ENCODE measurements at regions not wholly inside any gene's neighbourhood (a gene's known extent, or its start where the extent isn't known, plus 50 kb on each side); places are given as distances from the start of the nearest gene placed in this dataset.

- no peak overlapping the region for H3K27ac ChIP-seq (ENCODE audit: low read length in 2 of 2)
- H3K4me3 ChIP-seq (ENCODE audit: control extremely low read depth in 1 of 5, extremely low read depth in 1 of 5, insufficient read depth in 1 of 5, low read depth in 2 of 5, low read length in 4 of 5), result no peak overlapping the region
- WGBS (ENCODE audit: insufficient coverage), result 86% methylated on average over 2 of the region's 2 CpGs
- intact Hi-C loops (cut with micrococcal nuclease), result no loop called here
- no peak overlapping the region for H3K9ac ChIP-seq (ENCODE audit: low read length)
- no peaks in the 10 kb centered on the region for H3K9me3 ChIP-seq (ENCODE audit: control extremely low read depth in 1 of 3, control insufficient read depth in 2 of 3, insufficient read depth in 1 of 3, low read length in 2 of 3)
- H3K4me2 ChIP-seq (replicated peaks; ENCODE audit: low read depth, low read length, poor library complexity, severe bottlenecking), result no peak overlapping the region
- no peaks in the 10 kb centered on the region for H3K4me1 ChIP-seq (ENCODE audit: control insufficient read depth in 2 of 2, insufficient read depth in 2 of 2, low read length in 2 of 2)
- TF ChIP-seq EZH2 (IDR thresholded peaks at IDR 0.05; ENCODE audit: borderline replicate concordance, insufficient read depth, low read depth, low read length, poor library complexity, severe bottlenecking), result no peak
- no peak for TF ChIP-seq CTCF (IDR thresholded peaks at IDR 0.05)
- H2AFZ ChIP-seq (ENCODE audit: insufficient read depth, low read depth, low read length, poor library complexity, severe bottlenecking), result no peak overlapping the region
- no peaks in the 10 kb centered on the region for H3K36me3 ChIP-seq (replicated peaks in 1 of 2; ENCODE audit: control extremely low read depth in 1 of 2, control insufficient read depth in 1 of 2, extremely low read depth in 1 of 2, insufficient read depth in 2 of 2, low read length in 1 of 2)
- ChIA-PET CTCF (no interaction called here), POLR2A (no interaction called here)
- H3K27me3 ChIP-seq (replicated peaks in 1 of 4; ENCODE audit: control extremely low read depth in 1 of 4, control insufficient read depth in 3 of 4, insufficient read depth in 4 of 4, low read length in 3 of 4), result no peaks in the 10 kb centered on the region
- DNase-seq, result no peak
- ATAC-seq (ENCODE audit: low read depth), result no peak
- Mint-ChIP-seq H3K27me3 (no peaks in the 10 kb centered on the region), H3K4me3 (no peak overlapping the region), H3K9me3 (ENCODE audit: insufficient read depth) (no peaks in the 10 kb centered on the region), H3K4me1 (peaks cover 4% of the 10 kb centered on the region), H3K27ac (no peak overlapping the region)
- no peaks in the 10 kb centered on the region for H4K20me1 ChIP-seq (ENCODE audit: control insufficient read depth, insufficient read depth, low read length, poor library complexity, severe bottlenecking)
- H3K79me2 ChIP-seq (ENCODE audit: control insufficient read depth, insufficient read depth, low read length), result no peaks in the 10 kb centered on the region
Observed at GRCh38 chr3:34301313-34301712, 502.9 kb downstream of the PDCD6IP start.

DNA sequence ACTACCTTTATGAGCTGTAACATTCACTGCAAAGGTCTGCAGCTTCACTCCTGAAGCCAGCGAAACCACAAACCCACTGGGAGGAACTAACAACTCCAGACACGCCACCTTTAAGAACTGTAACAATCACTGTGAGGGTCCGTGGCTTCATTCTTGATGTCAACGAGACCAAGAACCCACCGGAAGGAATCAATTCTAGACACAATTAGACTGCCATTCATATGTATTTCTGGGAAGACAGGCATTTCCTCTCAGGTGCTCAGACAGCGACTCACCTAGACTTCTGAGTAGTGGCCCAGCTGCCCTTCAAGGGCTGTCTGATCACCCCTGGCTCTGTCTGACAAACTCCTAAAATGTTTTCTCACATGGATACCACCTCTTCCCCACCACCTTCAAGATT lies 506.8 kb downstream of the PDCD6IP start:
- no peaks in the 10 kb centered on the region for H3K27me3 ChIP-seq (replicated peaks in 1 of 4; ENCODE audit: control extremely low read depth in 1 of 4, control insufficient read depth in 3 of 4, insufficient read depth in 4 of 4, low read length in 3 of 4)
- no peak overlapping the region for H2AFZ ChIP-seq (ENCODE audit: insufficient read depth, low read depth, low read length, poor library complexity, severe bottlenecking)
- no peak for DNase-seq
- no peak for TF ChIP-seq CTCF (IDR thresholded peaks at IDR 0.05)
- TF ChIP-seq EZH2 (IDR thresholded peaks at IDR 0.05; ENCODE audit: borderline replicate concordance, insufficient read depth, low read depth, low read length, poor library complexity, severe bottlenecking), result no peak
- CTCF ChIA-PET, result no interaction called here
- H3K4me2 ChIP-seq (replicated peaks; ENCODE audit: low read depth, low read length, poor library complexity, severe bottlenecking), result no peak overlapping the region
- no peak overlapping the region for H3K9ac ChIP-seq (ENCODE audit: low read length)
- H3K79me2 ChIP-seq (ENCODE audit: control insufficient read depth, insufficient read depth, low read length), result no peaks in the 10 kb centered on the region
- no peak overlapping the region for H3K4me3 Mint-ChIP-seq
- H3K4me1 Mint-ChIP-seq, result peaks cover 4% of the 10 kb centered on the region
- no peak for ATAC-seq (ENCODE audit: low read depth)
- POLR2A ChIA-PET, result no interaction called here
- H4K20me1 ChIP-seq (ENCODE audit: control insufficient read depth, insufficient read depth, low read length, poor library complexity, severe bottlenecking), result no peaks in the 10 kb centered on the region
- no peak overlapping the region for H3K27ac ChIP-seq (ENCODE audit: low read length in 2 of 2)
- H3K27me3 Mint-ChIP-seq, result no peaks in the 10 kb centered on the region
- peaks cover 0 to 7% (median 0%) of the 10 kb centered on the region in 3 donors for H3K9me3 ChIP-seq (ENCODE audit: control extremely low read depth in 1 of 3, control insufficient read depth in 2 of 3, insufficient read depth in 1 of 3, low read length in 2 of 3)
- 2% methylated on average over 5 of the region's 6 CpGs for WGBS (ENCODE audit: insufficient coverage)
- no peak overlapping the region for H3K4me3 ChIP-seq (ENCODE audit: control extremely low read depth in 1 of 5, extremely low read depth in 1 of 5, insufficient read depth in 1 of 5, low read depth in 2 of 5, low read length in 4 of 5)
- no peaks in the 10 kb centered on the region for H3K4me1 ChIP-seq (ENCODE audit: control insufficient read depth in 2 of 2, insufficient read depth in 2 of 2, low read length in 2 of 2)
- intact Hi-C loops (cut with micrococcal nuclease), result no loop called here
- no peak overlapping the region for H3K27ac Mint-ChIP-seq
- H3K36me3 ChIP-seq (replicated peaks in 1 of 2; ENCODE audit: control extremely low read depth in 1 of 2, control insufficient read depth in 1 of 2, extremely low read depth in 1 of 2, insufficient read depth in 2 of 2, low read length in 1 of 2), result no peaks in the 10 kb centered on the region
- peaks cover 6% of the 10 kb centered on the region for H3K9me3 Mint-ChIP-seq (ENCODE audit: insufficient read depth)
